ENCODE measurements at regions not wholly inside any gene's neighbourhood (a gene's known extent, or its start where the extent isn't known, plus 50 kb on each side); places are given as distances from the start of the nearest gene placed in this dataset.

GRCh38 chr6:147728903-147729302 lies 220.4 kb downstream of the SAMD5 start:
- TF ChIP-seq, protein P1, sequence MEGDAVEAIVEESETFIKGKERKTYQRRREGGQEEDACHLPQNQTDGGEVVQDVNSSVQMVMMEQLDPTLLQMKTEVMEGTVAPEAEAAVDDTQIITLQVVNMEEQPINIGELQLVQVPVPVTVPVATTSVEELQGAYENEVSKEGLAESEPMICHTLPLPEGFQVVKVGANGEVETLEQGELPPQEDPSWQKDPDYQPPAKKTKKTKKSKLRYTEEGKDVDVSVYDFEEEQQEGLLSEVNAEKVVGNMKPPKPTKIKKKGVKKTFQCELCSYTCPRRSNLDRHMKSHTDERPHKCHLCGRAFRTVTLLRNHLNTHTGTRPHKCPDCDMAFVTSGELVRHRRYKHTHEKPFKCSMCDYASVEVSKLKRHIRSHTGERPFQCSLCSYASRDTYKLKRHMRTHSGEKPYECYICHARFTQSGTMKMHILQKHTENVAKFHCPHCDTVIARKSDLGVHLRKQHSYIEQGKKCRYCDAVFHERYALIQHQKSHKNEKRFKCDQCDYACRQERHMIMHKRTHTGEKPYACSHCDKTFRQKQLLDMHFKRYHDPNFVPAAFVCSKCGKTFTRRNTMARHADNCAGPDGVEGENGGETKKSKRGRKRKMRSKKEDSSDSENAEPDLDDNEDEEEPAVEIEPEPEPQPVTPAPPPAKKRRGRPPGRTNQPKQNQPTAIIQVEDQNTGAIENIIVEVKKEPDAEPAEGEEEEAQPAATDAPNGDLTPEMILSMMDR (IDR thresholded peaks at IDR 0.05), result no peak
- H3K4me1 ChIP-seq, result no peaks in the 10 kb centered on the region
- H3K27me3 ChIP-seq, result no peaks in the 10 kb centered on the region
- no peaks in the 10 kb centered on the region for H3K36me3 ChIP-seq
- no peak for ATAC-seq
- H3K9me3 ChIP-seq, result peaks cover 0 to 4% (median 0%) of the 10 kb centered on the region in 11 donors
- no peak overlapping the region for H3K27ac ChIP-seq
- 68 to 71% methylated on average over 4 of the region's 4 CpGs for WGBS, 2 donors
- no peak for DNase-seq
- intact Hi-C loops (cut with DNase I), result no loop called here
- H3K4me3 ChIP-seq, result no peak overlapping the region

GRCh38 chr6:147733686-147734085 lies 225.2 kb downstream of the SAMD5 start:
- no peak for ATAC-seq
- no peak overlapping the region for H3K27ac ChIP-seq
- no peaks in the 10 kb centered on the region for H3K27me3 ChIP-seq
- intact Hi-C loops (cut with DNase I), result no loop called here
- H3K9me3 ChIP-seq, result peaks cover 0 to 4% (median 0%) of the 10 kb centered on the region in 11 donors
- no peak for DNase-seq
- 75 to 76% methylated on average over 5 of the region's 5 CpGs for WGBS, 2 donors
- H3K4me1 ChIP-seq, result peaks cover 0 to 3% (median 0%) of the 10 kb centered on the region in 9 donors
- no peak overlapping the region for H3K4me3 ChIP-seq
- TF ChIP-seq, protein P1 (IDR thresholded peaks at IDR 0.05), result no peak
- H3K36me3 ChIP-seq, result no peaks in the 10 kb centered on the region

GRCh38 chr6:147734151-147734550 lies 225.7 kb downstream of the SAMD5 start:
- H3K27me3 ChIP-seq, result no peaks in the 10 kb centered on the region
- 95% methylated on average over 8 of the region's 8 CpGs for WGBS, 2 donors
- ATAC-seq, result no peak
- no peak for DNase-seq
- intact Hi-C loops (cut with DNase I), result no loop called here
- no peak overlapping the region for H3K27ac ChIP-seq
- peaks cover 0 to 8% (median 0%) of the 10 kb centered on the region in 9 donors for H3K4me1 ChIP-seq
- H3K4me3 ChIP-seq, result no peak overlapping the region
- TF ChIP-seq, protein P1 (IDR thresholded peaks at IDR 0.05), result no peak
- H3K9me3 ChIP-seq, result peaks cover 0 to under 1% (median 0%) of the 10 kb centered on the region in 11 donors
- H3K36me3 ChIP-seq, result no peaks in the 10 kb centered on the region

DNA sequence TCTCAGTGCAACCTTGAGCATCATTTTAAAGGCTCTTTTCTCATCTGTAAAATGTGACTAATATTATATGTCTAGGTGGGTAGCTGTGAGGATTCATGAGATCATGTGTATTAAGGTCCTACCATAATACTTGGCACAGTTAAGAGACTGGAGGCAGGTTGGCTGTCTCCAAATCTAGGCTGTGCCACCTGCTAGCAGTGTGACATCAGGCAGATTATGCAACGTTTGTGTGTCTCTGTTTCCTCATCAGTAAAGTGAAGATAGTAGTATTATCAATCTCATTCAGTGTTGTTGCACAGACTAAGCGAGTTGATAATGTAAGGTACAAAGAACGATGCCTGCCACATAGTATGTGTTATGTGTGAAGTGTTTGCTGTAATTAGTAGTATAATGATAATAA lies 227.4 kb downstream of the SAMD5 start:
- WGBS, 2 donors, result 70 to 77% methylated on average over 3 of the region's 3 CpGs
- TF ChIP-seq, protein P1 (IDR thresholded peaks at IDR 0.05), result no peak
- Histone ChIP-seq H3K4me1 (peaks cover 0 to 10% (median 0%) of the 10 kb centered on the region in 9 donors), H3K4me3 (no peak overlapping the region), H3K27me3 (no peaks in the 10 kb centered on the region), H3K27ac (no peak overlapping the region), H3K9me3 (no peaks in the 10 kb centered on the region), H3K36me3 (no peaks in the 10 kb centered on the region)
- DNase-seq (no peak), ATAC-seq (no peak)
- intact Hi-C loops (cut with DNase I), result no loop called here

Data from heart right ventricle (tissue), 16 donors.